ENCODE measurements at regions not wholly inside any gene's neighbourhood (a gene's known extent, or its start where the extent isn't known, plus 50 kb on each side); places are given as distances from the start of the nearest gene placed in this dataset.

DNA sequence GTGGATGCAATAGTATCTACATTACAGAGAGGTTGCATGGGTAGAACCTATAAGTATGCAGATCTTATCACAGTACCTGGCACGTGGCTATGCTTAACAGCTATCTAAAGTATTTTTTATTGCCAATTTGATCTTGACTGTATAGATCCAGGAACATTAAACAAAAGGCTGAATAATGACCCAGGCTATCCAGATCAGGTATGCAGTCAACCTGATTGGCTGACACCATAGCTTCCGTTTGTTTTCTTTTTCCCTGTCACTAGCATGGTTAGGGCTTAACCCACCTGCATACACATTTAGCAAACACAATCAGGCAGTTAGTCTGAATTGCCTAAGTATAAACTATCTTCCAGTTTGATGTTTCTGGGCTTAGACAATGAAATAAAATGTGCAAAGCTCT, 264.9 kb upstream of the PLXNA2 start:
- TF ChIP-seq, protein P1, sequence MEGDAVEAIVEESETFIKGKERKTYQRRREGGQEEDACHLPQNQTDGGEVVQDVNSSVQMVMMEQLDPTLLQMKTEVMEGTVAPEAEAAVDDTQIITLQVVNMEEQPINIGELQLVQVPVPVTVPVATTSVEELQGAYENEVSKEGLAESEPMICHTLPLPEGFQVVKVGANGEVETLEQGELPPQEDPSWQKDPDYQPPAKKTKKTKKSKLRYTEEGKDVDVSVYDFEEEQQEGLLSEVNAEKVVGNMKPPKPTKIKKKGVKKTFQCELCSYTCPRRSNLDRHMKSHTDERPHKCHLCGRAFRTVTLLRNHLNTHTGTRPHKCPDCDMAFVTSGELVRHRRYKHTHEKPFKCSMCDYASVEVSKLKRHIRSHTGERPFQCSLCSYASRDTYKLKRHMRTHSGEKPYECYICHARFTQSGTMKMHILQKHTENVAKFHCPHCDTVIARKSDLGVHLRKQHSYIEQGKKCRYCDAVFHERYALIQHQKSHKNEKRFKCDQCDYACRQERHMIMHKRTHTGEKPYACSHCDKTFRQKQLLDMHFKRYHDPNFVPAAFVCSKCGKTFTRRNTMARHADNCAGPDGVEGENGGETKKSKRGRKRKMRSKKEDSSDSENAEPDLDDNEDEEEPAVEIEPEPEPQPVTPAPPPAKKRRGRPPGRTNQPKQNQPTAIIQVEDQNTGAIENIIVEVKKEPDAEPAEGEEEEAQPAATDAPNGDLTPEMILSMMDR (IDR thresholded peaks at IDR 0.05): no peak
- TF ChIP-seq POLR2A (IDR thresholded peaks at IDR 0.05): no peak
- no peak for TF ChIP-seq POLR2AphosphoS5 (IDR thresholded peaks at IDR 0.05)
- TF ChIP-seq EP300 (IDR thresholded peaks at IDR 0.05): no peak
